Esophagus muscularis mucosa (tissue), 3 donors: ENCODE measurements at regions not wholly inside any gene's neighbourhood (a gene's known extent, or its start where the extent isn't known, plus 50 kb on each side); places are given as distances from the start of the nearest gene placed in this dataset.

Experiments
- CTCF ChIP-seq, 3 experiments: fragments of 200-600 bp in 2 of 3; fragments of 450-650 bp in 1 of 3; sonication (generic) in 2 of 3; IDR thresholded peaks; one replicate each; pipeline ENCODE4 v1.5.1; 2017 to 2019; ENCODE audit warnings: antibody characterized with exemption in 3 of 3, mild to moderate bottlenecking in 2 of 3, moderate library complexity in 1 of 3
- POLR2A ChIP-seq: fragments of 450-650 bp; IDR thresholded peaks from one replicate; pipeline ENCODE4 v1.6.1; 2017; ENCODE audit warnings: antibody characterized with exemption, moderate library complexity, mild to moderate bottlenecking, low read depth

DNA sequence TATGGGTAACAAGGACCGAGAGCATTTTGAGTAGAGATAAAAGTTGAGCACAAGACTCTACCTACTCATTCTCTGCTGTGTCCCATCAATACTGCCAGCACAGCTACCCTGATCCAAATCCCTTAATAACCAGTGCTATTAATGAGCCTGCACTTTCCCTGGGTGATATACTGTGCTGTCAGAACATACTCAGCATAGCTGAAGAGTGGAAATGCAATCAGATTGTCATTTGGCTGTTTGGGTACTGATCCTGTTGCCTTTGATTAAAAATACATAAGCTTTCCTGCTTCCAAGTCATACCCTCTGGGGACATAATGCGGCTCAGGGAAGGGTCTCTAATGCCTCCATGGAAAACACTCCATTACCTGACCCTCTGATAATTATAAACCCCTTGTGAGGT, 917.5 kb downstream of the SQOR start:
- TF ChIP-seq CTCF (IDR thresholded peaks at IDR 0.05) (no peak), POLR2A (no peak)
